GM21825 (cell line): ENCODE measurements at regions not wholly inside any gene's neighbourhood (a gene's known extent, or its start where the extent isn't known, plus 50 kb on each side); places are given as distances from the start of the nearest gene placed in this dataset.
"Not testable (repeated sequence)": the region's sequence is repeated elsewhere in the genome, so short reads cannot be mapped to it uniquely, and the experiment has no call there.

ENCODE experiments used
- ATAC-seq: cut with Tn5 transposase; IDR thresholded peaks from one replicate; pipeline ENCODE4 v1.9.1; 2021; ENCODE audit warnings: mild to moderate bottlenecking, moderate library complexity; ENCODE audit not compliant: unreplicated experiment

- no peak for ATAC-seq
Observed at GRCh38 chr12:131494741-131495524, 216.0 kb upstream of the SFSWAP start.

GRCh38 chr12:131497966-131498365 is 212.9 kb upstream of the SFSWAP start:
- no peak for ATAC-seq

GRCh38 chr12:131499160-131499863 is 211.6 kb upstream of the SFSWAP start:
- no peak for ATAC-seq

GRCh38 chr12:131499864-131500190 is 211.1 kb upstream of the SFSWAP start:
- ATAC-seq = no peak

GRCh38 chr12:131500564-131500963 is 210.3 kb upstream of the SFSWAP start:
- ATAC-seq = no peak

- ATAC-seq = no peak
Observed at GRCh38 chr12:131505561-131505960, 205.3 kb upstream of the SFSWAP start.

GRCh38 chr12:131506426-131506825 is 204.5 kb upstream of the SFSWAP start:
- ATAC-seq = no peak

GRCh38 chr12:131507094-131507493 is 203.8 kb upstream of the SFSWAP start:
- no peak for ATAC-seq

GRCh38 chr12:131507881-131508280 is 203.0 kb upstream of the SFSWAP start:
- ATAC-seq = no peak

GRCh38 chr12:131509701-131510100 is 201.2 kb upstream of the SFSWAP start:
- no peak for ATAC-seq

- ATAC-seq = no peak
Observed at GRCh38 chr12:131510431-131510830, 200.5 kb upstream of the SFSWAP start.

GRCh38 chr12:131511391-131511802 is 199.5 kb upstream of the SFSWAP start:
- peak; percentile 98 for ATAC-seq

GRCh38 chr12:131511803-131512561 is 198.9 kb upstream of the SFSWAP start:
- peak; percentile 33 for ATAC-seq

- ATAC-seq = no peak
Observed at GRCh38 chr12:131513606-131514005, 197.3 kb upstream of the SFSWAP start.

GRCh38 chr12:131520553-131520952 is 190.3 kb upstream of the SFSWAP start:
- not testable (repeated sequence) for ATAC-seq

GRCh38 chr12:131521326-131521725 is 189.6 kb upstream of the SFSWAP start:
- no peak for ATAC-seq

GRCh38 chr12:131525795-131526508 is 184.9 kb upstream of the SFSWAP start:
- ATAC-seq = no peak

GRCh38 chr12:131527092-131527491 is 183.8 kb upstream of the SFSWAP start:
- ATAC-seq = no peak

- ATAC-seq = no peak
Observed at GRCh38 chr12:131527736-131528135, 183.2 kb upstream of the SFSWAP start.

GRCh38 chr12:131528144-131528543 is 182.7 kb upstream of the SFSWAP start:
- ATAC-seq = no peak

GRCh38 chr12:131528667-131529066 is 182.2 kb upstream of the SFSWAP start:
- no peak for ATAC-seq
